ENCODE measurements at regions not wholly inside any gene's neighbourhood (a gene's known extent, or its start where the extent isn't known, plus 50 kb on each side); places are given as distances from the start of the nearest gene placed in this dataset.

GRCh38 chr10:83723080-83723479, 416.2 kb upstream of the GHITM start:
- TF ChIP-seq CTCF (IDR thresholded peaks at IDR 0.05; ENCODE audit: insufficient read depth, low read depth, low read length), result no peak
- TF ChIP-seq EZH2 (IDR thresholded peaks at IDR 0.05; ENCODE audit: insufficient read depth, low read length), result no peak
